ENCODE measurements at regions not wholly inside any gene's neighbourhood (a gene's known extent, or its start where the extent isn't known, plus 50 kb on each side); places are given as distances from the start of the nearest gene placed in this dataset.
A peak's percentile ranks its signal among the peaks of the same experiment; 100 is the strongest.
"Not testable (repeated sequence)": the region's sequence is repeated elsewhere in the genome, so short reads cannot be mapped to it uniquely, and the experiment has no call there.

GRCh38 chr12:8390001-8390777, 65.6 kb upstream of the CLEC6A start:
- H3K36me3 ChIP-seq (ENCODE audit: insufficient read depth, low read length); H3K27ac Mint-ChIP-seq; intact Hi-C loops (cut with micrococcal nuclease); H3K27ac ChIP-seq (ENCODE audit: low read depth, low read length); H3K4me3 ChIP-seq (ENCODE audit: low read length in 2 of 2); POLR2A ChIA-PET (ENCODE audit: partially characterized antibody); H3K4me1 Mint-ChIP-seq; H3K27me3 ChIP-seq (ENCODE audit: insufficient read depth, low read length); H3K9me3 ChIP-seq (ENCODE audit: control insufficient read depth in 1 of 2, low read length in 2 of 2); H3K9me3 Mint-ChIP-seq; H3K4me1 ChIP-seq (ENCODE audit: insufficient read depth, low read length); H3K36me3 Mint-ChIP-seq: not testable (repeated sequence)
- Mint-ChIP-seq H3K27me3 (peaks cover 6 to 10% of the 10 kb centered on the region in 2 donors), H3K4me3 (peak overlapping the region in 7 of 8 donors; percentile 46 to 75 (median 54))
- peak in 4 of 5 donors; percentile 1 to 84 (median 72) for DNase-seq
- CTCF ChIA-PET (ENCODE audit: partially characterized antibody): interaction anchor here (0.6 to 1.1 kb wide), 2 partner anchors 61 to 92 kb away, joined by 4 read pairs; no protein-coding TSS in a partner anchor

- intact Hi-C loops (cut with micrococcal nuclease); H3K4me1 Mint-ChIP-seq; CTCF ChIA-PET (ENCODE audit: partially characterized antibody); H3K4me3 ChIP-seq (ENCODE audit: low read length in 2 of 2); H3K9me3 ChIP-seq (ENCODE audit: control insufficient read depth in 1 of 2, low read length in 2 of 2); H3K36me3 ChIP-seq (ENCODE audit: insufficient read depth, low read length); H3K36me3 Mint-ChIP-seq; H3K27me3 ChIP-seq (ENCODE audit: insufficient read depth, low read length); POLR2A ChIA-PET (ENCODE audit: partially characterized antibody); H3K27ac Mint-ChIP-seq; H3K9me3 Mint-ChIP-seq; H3K27ac ChIP-seq (ENCODE audit: low read depth, low read length); H3K4me1 ChIP-seq (ENCODE audit: insufficient read depth, low read length): not testable (repeated sequence)
- DNase-seq: peak; percentile 44 to 74 (median 64)
- peaks cover 9 to 18% of the 10 kb centered on the region in 2 donors for H3K27me3 Mint-ChIP-seq
- peak overlapping the region; percentile 22 to 66 (median 46) for H3K4me3 Mint-ChIP-seq
Measured at GRCh38 chr12:8396225-8397071, 59.3 kb upstream of the CLEC6A start.

GRCh38 chr12:8397378-8397777, 58.4 kb upstream of the CLEC6A start:
- Mint-ChIP-seq H3K27me3 (peaks cover 7 to 18% of the 10 kb centered on the region in 2 donors), H3K4me3 (peak overlapping the region in 1 of 8 donors; percentile 16)
- intact Hi-C loops (cut with micrococcal nuclease); POLR2A ChIA-PET (ENCODE audit: partially characterized antibody); H3K27ac ChIP-seq (ENCODE audit: low read depth, low read length); H3K9me3 ChIP-seq (ENCODE audit: control insufficient read depth in 1 of 2, low read length in 2 of 2); H3K27me3 ChIP-seq (ENCODE audit: insufficient read depth, low read length); H3K4me1 Mint-ChIP-seq; CTCF ChIA-PET (ENCODE audit: partially characterized antibody); H3K4me3 ChIP-seq (ENCODE audit: low read length in 2 of 2); H3K4me1 ChIP-seq (ENCODE audit: insufficient read depth, low read length); H3K36me3 ChIP-seq (ENCODE audit: insufficient read depth, low read length); DNase-seq; H3K9me3 Mint-ChIP-seq; H3K27ac Mint-ChIP-seq; H3K36me3 Mint-ChIP-seq: not testable (repeated sequence)

GRCh38 chr12:8399496-8400034, 56.2 kb upstream of the CLEC6A start:
- H3K36me3 ChIP-seq (ENCODE audit: insufficient read depth, low read length); H3K36me3 Mint-ChIP-seq; H3K4me3 Mint-ChIP-seq; H3K9me3 ChIP-seq (ENCODE audit: control insufficient read depth in 1 of 2, low read length in 2 of 2); H3K27me3 ChIP-seq (ENCODE audit: insufficient read depth, low read length); H3K27ac Mint-ChIP-seq; intact Hi-C loops (cut with micrococcal nuclease); H3K27me3 Mint-ChIP-seq; H3K4me1 Mint-ChIP-seq; CTCF ChIA-PET (ENCODE audit: partially characterized antibody); POLR2A ChIA-PET (ENCODE audit: partially characterized antibody); H3K27ac ChIP-seq (ENCODE audit: low read depth, low read length); H3K9me3 Mint-ChIP-seq; H3K4me3 ChIP-seq (ENCODE audit: low read length in 2 of 2); H3K4me1 ChIP-seq (ENCODE audit: insufficient read depth, low read length); DNase-seq: not testable (repeated sequence)

GRCh38 chr12:8403834-8404233, 51.9 kb upstream of the CLEC6A start:
- H3K4me3 Mint-ChIP-seq; H3K27ac ChIP-seq (ENCODE audit: low read depth, low read length); H3K36me3 Mint-ChIP-seq; DNase-seq; H3K4me1 ChIP-seq (ENCODE audit: insufficient read depth, low read length); H3K9me3 Mint-ChIP-seq; H3K4me3 ChIP-seq (ENCODE audit: low read length in 2 of 2); H3K27me3 ChIP-seq (ENCODE audit: insufficient read depth, low read length); H3K27ac Mint-ChIP-seq; H3K9me3 ChIP-seq (ENCODE audit: control insufficient read depth in 1 of 2, low read length in 2 of 2); CTCF ChIA-PET (ENCODE audit: partially characterized antibody); H3K36me3 ChIP-seq (ENCODE audit: insufficient read depth, low read length); H3K4me1 Mint-ChIP-seq; intact Hi-C loops (cut with micrococcal nuclease); H3K27me3 Mint-ChIP-seq; POLR2A ChIA-PET (ENCODE audit: partially characterized antibody): not testable (repeated sequence)

GRCh38 chr12:8404341-8404740, 51.4 kb upstream of the CLEC6A start:
- H3K27me3 Mint-ChIP-seq; H3K4me1 ChIP-seq (ENCODE audit: insufficient read depth, low read length); H3K4me1 Mint-ChIP-seq; H3K4me3 ChIP-seq (ENCODE audit: low read length in 2 of 2); H3K36me3 Mint-ChIP-seq; H3K27ac ChIP-seq (ENCODE audit: low read depth, low read length); intact Hi-C loops (cut with micrococcal nuclease); H3K36me3 ChIP-seq (ENCODE audit: insufficient read depth, low read length); H3K4me3 Mint-ChIP-seq; H3K9me3 Mint-ChIP-seq; H3K9me3 ChIP-seq (ENCODE audit: control insufficient read depth in 1 of 2, low read length in 2 of 2); H3K27ac Mint-ChIP-seq; H3K27me3 ChIP-seq (ENCODE audit: insufficient read depth, low read length); POLR2A ChIA-PET (ENCODE audit: partially characterized antibody); CTCF ChIA-PET (ENCODE audit: partially characterized antibody); DNase-seq: not testable (repeated sequence)
